Neutrophil (primary cell): ENCODE measurements at regions not wholly inside any gene's neighbourhood (a gene's known extent, or its start where the extent isn't known, plus 50 kb on each side); places are given as distances from the start of the nearest gene placed in this dataset.

Experiments
- H3K27ac ChIP-seq: fragments of 200-600 bp; sonication (generic); 2 replicates; pipeline ENCODE4 v1.5.1; 2016; ENCODE audit warnings: mild to moderate bottlenecking, moderate library complexity
- H3K27me3 ChIP-seq: fragments of 200-600 bp; sonication (generic); 2 replicates; pipeline ENCODE4 v1.6.0; 2016; ENCODE audit warnings: mild to moderate bottlenecking
- H3K36me3 ChIP-seq: fragments of 200-600 bp; sonication (generic); 2 replicates; pipeline ENCODE4 v1.5.1; 2017
- H3K4me1 ChIP-seq, 2 experiments: fragments of 200-600 bp in 1 of 2; sonication (generic) in 1 of 2; 1 replicate in 1 of 2; 2 replicates in 1 of 2; pipeline versions ENCODE4 v1.5.1 to v1.6.1; 2013 to 2016; ENCODE audit warnings: low read depth in 1 of 2, low read length in 1 of 2, mild to moderate bottlenecking in 1 of 2, moderate library complexity in 1 of 2; ENCODE audit not compliant: control insufficient read depth in 1 of 2, insufficient read depth in 1 of 2
- H3K4me3 ChIP-seq, 2 experiments: fragments of 200-600 bp in 1 of 2; sonication (generic) in 1 of 2; 1 replicate in 1 of 2; 2 replicates in 1 of 2; pipeline ENCODE4 v1.5.1; 2013 to 2016; ENCODE audit warnings: low read depth in 1 of 2, low read length in 1 of 2, mild to moderate bottlenecking in 1 of 2, moderate library complexity in 1 of 2
- H3K9me3 ChIP-seq: fragments of 200-600 bp; sonication (generic); 2 replicates; pipeline ENCODE4 v1.5.1; 2016
- TF ChIP-seq, protein P1 (sequence below): fragments of 200-600 bp; sonication (generic); IDR thresholded peaks from 2 replicates; pipeline ENCODE4 v1.5.1; 2016; ENCODE audit warnings: antibody characterized with exemption

DNA sequence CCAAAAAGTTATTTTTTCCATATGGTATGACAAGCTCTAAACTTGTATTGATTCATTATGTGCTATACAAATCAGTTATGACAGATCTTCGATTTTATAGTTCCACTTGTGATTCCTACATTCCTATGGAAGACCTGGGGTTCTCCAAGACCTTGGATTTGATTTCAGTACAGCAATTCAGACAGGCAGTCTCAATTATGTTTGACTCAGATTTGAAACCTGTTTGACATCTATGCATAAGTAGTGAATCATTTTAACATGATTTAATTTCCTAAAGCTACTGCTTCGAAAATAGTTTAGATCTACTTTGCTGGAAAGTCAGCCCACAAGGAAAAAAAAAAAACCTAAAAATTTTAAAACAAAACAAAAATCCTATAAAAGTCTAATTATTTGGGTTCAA, 820.4 kb downstream of the LUZP2 start:
- TF ChIP-seq, protein P1, sequence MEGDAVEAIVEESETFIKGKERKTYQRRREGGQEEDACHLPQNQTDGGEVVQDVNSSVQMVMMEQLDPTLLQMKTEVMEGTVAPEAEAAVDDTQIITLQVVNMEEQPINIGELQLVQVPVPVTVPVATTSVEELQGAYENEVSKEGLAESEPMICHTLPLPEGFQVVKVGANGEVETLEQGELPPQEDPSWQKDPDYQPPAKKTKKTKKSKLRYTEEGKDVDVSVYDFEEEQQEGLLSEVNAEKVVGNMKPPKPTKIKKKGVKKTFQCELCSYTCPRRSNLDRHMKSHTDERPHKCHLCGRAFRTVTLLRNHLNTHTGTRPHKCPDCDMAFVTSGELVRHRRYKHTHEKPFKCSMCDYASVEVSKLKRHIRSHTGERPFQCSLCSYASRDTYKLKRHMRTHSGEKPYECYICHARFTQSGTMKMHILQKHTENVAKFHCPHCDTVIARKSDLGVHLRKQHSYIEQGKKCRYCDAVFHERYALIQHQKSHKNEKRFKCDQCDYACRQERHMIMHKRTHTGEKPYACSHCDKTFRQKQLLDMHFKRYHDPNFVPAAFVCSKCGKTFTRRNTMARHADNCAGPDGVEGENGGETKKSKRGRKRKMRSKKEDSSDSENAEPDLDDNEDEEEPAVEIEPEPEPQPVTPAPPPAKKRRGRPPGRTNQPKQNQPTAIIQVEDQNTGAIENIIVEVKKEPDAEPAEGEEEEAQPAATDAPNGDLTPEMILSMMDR: no peak
- Histone ChIP-seq H3K36me3 (no peaks in the 10 kb centered on the region), H3K4me1 (no peaks in the 10 kb centered on the region), H3K27ac (no peak overlapping the region), H3K4me3 (no peak overlapping the region), H3K27me3 (no peaks in the 10 kb centered on the region), H3K9me3 (no peaks in the 10 kb centered on the region)

DNA sequence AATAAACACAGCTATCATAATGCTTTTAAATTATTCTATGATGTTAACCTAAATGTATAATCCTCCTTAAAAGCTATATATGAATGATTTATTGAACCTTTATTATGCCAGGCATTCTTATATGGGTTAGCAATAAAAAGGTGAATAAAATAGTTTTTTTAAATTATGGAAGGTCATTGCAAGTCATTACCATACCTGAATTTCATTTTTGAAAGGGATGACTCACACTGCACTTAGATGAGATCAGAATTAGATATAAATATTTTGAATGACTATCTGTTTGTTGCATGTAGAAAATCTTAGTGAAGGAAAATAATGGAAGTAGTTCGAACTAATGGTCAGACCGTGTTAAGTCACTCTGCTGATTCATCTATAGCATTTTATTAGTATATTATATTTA, 822.3 kb downstream of the LUZP2 start:
- Histone ChIP-seq H3K4me3 (no peak overlapping the region), H3K36me3 (no peaks in the 10 kb centered on the region)

DNA sequence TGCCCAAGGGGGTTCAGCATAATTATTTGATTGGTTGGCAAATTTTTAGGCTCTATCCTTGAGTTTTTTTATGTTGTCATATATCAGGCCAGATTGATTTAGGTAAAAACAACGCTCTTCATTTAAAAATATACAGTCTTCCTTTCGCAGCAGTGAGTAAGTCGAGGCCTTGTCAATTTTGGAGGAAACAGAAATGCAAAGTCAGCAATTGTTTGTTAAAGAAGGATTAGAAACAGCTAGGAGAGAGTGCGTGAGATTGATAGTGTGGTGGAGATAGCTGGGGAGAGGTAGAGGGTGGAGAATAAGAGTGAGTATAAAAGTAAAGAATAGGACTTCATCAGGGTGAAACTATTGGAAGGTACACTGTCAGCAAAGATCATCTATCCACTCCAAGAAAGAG, 830.8 kb downstream of the LUZP2 start:
- TF ChIP-seq, protein P1: no peak
- Histone ChIP-seq H3K27ac (no peak overlapping the region), H3K4me3 (no peak overlapping the region), H3K4me1 (no peaks in the 10 kb centered on the region), H3K27me3 (no peaks in the 10 kb centered on the region), H3K36me3 (no peaks in the 10 kb centered on the region), H3K9me3 (no peaks in the 10 kb centered on the region)

More for the DNA sequence above, 822.3 kb downstream of the LUZP2 start:
- Histone ChIP-seq H3K27ac (no peak overlapping the region), H3K9me3 (no peaks in the 10 kb centered on the region), H3K4me1 (no peaks in the 10 kb centered on the region), H3K27me3 (no peaks in the 10 kb centered on the region)
- TF ChIP-seq, protein P1: no peak

DNA sequence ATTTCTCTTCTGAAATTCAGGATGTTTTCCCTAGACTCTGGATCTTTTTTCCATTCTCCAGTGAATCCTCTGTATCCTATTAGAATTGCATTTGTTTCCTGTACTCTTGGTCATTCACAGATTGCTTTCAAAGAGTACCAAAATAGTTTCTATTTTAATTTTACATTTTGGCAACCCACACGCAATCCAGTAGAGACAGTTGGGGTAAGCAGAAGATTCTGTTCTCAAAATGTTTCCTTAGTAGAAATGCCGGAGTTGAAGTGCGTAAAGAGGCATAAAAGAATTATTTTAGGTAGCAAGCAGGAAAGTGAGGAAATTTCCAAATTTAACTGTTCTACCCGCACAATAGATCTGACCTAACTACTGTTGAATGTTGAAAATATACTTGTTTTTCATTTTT, 842.4 kb downstream of the LUZP2 start:
- H3K36me3 ChIP-seq: no peaks in the 10 kb centered on the region
- TF ChIP-seq, protein P1: no peak
- no peaks in the 10 kb centered on the region for H3K9me3 ChIP-seq
- no peaks in the 10 kb centered on the region for H3K27me3 ChIP-seq
- H3K27ac ChIP-seq: no peak overlapping the region
- H3K4me3 ChIP-seq: no peak overlapping the region
- no peaks in the 10 kb centered on the region for H3K4me1 ChIP-seq

DNA sequence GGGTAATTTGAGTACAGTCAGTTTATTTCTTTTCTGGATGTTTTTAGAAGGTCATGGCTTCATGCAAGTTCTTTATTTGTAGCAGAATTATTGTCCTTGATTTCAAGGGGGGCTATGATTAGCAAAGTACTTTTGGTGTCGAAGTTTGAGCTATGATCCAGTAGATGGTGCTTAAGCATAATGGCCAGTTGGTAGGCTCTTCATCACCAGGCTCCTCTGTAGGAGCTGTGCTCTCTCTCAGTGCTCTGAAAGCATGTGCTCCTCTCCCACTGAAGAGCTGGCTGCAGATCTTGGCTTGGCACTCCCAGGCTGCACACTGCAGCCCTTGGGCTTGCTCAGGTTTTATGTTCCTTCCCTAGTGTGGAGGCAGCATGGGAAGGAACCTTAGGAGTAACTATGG, 852.7 kb downstream of the LUZP2 start:
- Histone ChIP-seq H3K9me3 (no peaks in the 10 kb centered on the region), H3K4me1 (no peaks in the 10 kb centered on the region), H3K36me3 (no peaks in the 10 kb centered on the region), H3K27ac (no peak overlapping the region), H3K27me3 (no peaks in the 10 kb centered on the region), H3K4me3 (no peak overlapping the region)
- TF ChIP-seq, protein P1: no peak
